DMS53 treated with DMSO at 0.1 percent for 48 hours (cell line): ENCODE measurements at regions not wholly inside any gene's neighbourhood (a gene's known extent, or its start where the extent isn't known, plus 50 kb on each side); places are given as distances from the start of the nearest gene placed in this dataset.

Experiments
- DNase-seq: peaks from one replicate; lab custom pipeline; 2025; ENCODE audit not compliant: unreplicated experiment; lab: John Stamatoyannopoulos, UW

- DNase-seq: no peak
These were observed 275.4 kb upstream of the LRRC3B start for GRCh38 chr3:26347150-26347549.

DNA sequence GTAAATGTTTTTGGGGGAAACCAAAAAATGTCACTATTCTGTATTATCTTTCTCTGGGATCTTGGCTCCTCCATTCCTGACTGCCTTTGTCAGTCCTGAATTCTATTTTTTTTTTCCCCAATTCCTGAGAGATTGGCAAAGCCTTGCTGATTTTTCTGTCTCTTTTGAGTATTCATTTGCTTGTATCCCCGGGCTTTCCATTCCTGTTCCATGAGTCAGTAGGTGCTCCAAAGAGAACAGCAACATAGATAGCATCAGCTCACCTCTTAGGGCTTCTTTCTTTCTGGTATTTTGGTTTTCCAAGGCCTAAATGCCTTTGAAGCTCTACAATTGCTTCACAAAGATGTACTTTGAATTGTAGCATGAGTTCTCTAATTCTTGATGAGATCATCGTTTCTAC, 271.7 kb upstream of the LRRC3B start:
- DNase-seq: no peak

DNA sequence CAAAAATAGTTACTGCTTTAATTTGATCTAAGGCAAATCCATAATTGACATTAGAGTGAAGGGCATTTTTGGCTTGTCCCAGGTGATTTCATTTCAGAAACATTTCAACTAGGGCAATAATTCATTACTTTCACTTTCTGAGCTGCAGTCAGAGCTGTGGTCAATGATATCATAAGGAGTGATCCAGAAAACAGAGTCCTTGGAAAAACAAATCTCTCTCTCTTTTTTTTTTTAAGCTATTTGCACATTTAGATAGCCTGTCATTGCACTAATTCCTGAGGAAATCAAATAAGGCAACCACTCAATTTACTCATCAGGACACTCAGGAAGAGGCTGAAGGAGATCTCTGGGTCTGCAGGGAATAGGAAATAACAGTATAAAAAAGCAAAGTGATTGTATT, 269.5 kb upstream of the LRRC3B start:
- DNase-seq: no peak

- DNase-seq: no peak
These were observed 264.2 kb upstream of the LRRC3B start for GRCh38 chr3:26358405-26358804.

DNA sequence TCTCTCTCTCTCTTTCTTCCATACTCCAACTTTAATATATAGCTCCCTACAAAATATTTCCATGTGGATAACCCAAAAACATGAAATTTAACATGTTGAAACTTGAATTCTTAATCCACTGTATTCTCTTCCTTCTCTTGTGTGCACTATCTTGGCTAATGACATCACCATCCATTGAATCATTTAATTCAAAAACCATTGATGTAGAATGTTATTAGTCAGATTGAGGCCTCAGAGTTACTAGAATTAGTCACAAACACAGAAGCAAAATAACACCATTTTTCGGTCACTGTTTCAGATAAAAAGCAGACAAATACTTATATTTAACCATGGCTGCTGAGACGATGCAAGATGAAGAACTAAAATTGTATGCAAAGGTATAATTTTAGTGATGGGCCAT, 256.9 kb upstream of the LRRC3B start:
- DNase-seq: no peak

DNA sequence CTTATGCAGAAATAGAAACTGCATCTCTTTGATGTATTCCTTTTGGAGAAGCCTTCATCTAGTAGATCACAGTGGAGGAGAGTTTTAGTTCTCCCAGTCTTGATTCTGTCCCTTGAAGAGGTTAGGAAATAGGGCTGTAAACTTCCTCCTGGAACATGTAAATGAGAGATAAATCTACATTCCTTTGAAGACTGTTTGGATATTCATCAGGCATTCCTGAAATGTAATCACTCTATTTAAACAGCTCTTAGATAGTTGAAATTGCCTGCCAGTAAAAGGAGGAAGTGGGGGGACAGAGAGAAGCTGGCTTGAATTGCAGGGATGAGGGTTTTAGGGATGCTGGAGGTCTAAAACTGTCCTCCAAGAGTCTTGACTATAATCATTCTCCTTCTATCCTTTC, 254.3 kb upstream of the LRRC3B start:
- no peak for DNase-seq

DNA sequence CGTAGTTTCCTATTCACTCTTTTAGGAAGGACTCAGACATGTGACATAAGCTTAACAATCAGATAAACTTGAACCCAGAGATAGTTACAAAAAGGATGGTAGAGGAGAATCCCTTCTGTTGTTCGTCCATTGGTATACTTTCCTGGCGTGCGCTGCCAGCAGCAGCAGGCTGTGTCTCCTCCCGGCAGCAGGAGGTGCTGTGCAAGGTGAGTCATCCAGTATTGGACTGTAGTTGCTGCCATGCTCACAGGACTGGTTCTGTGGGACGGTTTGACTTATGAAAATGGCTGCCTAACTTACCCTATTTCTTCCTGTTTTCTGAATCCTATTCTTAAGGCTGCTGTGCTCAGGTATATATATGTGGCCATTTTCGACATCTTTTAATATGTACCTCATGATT, 253.4 kb upstream of the LRRC3B start:
- DNase-seq: no peak

DNA sequence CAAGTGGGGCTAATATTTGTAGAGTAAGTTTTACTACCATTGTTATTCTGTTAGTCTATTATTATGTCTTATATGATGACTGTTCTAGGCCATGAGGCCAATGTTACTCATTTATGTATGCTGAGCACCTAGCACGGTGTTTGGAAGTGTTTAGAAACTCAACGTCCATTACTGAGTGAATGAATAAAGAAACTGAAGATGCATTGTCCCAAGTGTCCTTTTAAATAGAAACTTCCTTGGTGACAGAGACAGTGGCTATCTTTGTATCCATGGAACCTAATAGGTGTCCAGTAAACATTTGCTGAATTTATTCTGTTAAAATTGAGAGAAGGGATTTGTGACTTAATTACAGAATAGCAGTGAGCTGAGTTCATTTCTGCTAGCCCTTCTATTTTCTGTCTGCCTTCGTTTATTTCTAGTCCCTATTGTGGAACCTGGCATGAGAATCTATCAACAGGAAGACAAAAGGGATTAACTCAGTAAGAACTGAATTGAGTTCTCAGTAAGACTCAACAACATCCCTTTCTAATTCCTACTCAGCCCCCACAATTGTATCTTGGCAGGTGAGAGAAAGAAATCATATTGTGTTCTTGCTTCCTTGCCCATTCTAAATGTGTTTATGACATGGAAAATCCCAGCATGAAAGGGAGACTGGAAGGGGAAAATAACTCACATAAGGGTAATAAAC, 246.6 kb upstream of the LRRC3B start:
- DNase-seq: no peak

DNA sequence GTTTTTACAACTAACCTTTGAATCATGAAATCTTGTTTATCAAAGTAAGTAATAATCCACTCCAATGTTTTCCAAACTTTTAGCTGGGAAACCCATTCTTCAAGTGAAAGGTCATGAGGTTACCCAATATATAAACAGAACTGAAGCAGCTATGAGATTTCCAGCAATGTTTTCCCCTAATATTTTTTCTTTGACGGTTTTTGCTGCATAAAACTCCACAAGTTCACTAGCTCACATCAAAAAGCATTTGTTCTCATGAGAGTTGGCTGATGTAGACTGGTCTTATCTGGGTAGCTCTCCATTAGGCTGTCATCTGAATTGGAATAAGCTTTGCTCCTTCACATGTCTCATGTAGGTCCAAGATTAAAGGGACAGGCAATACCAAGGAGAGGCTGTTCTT, 241.2 kb upstream of the LRRC3B start:
- no peak for DNase-seq

- DNase-seq: no peak
These were observed 215.9 kb upstream of the LRRC3B start for GRCh38 chr3:26406636-26407035.

GRCh38 chr3:26418553-26418952, 204.0 kb upstream of the LRRC3B start:
- no peak for DNase-seq

DNA sequence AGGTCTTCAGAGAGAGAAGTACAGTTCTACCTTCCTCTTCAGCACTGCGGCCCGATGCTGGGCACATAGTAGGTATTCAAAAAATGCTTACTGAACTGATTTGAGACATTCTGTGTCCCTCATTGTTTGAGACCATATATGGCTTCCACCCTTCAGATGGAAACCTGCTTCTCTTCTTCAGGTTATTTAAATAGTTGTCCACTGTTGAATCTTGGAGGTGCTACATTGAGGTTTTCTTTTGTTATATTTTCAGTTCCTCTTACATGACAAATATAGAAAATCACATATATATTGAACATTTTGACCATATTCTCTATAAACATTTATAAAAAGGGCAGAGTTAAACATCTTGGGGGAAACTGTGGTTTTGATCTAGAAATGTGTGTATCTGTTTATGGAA, 200.2 kb upstream of the LRRC3B start:
- DNase-seq: no peak

- no peak for DNase-seq
These were observed 197.5 kb upstream of the LRRC3B start for GRCh38 chr3:26425076-26425475.

DNA sequence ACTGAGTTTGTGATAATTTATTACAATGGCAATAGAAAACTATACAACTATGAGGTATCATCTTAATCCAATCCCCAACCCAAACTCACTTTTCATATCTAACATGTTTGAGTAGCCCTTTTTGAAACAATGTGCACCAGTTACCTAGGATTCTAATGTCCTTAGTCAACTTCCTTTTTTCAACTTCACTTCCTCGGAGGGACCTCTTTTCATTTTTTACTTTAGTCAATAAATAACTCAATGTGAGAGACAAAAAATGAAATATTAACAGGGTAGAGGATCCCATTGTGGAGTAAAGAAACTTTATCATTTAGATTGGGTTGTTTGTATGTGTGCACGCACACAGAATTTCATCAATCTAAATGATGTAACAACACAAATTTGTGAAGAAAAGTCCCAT, 193.6 kb upstream of the LRRC3B start:
- DNase-seq: no peak

- DNase-seq: no peak
These were observed 184.9 kb upstream of the LRRC3B start for GRCh38 chr3:26437678-26438077.

GRCh38 chr3:26438325-26438940, 184.1 kb upstream of the LRRC3B start:
- DNase-seq: no peak

GRCh38 chr3:26438981-26439884, 183.3 kb upstream of the LRRC3B start:
- DNase-seq: no peak

DNA sequence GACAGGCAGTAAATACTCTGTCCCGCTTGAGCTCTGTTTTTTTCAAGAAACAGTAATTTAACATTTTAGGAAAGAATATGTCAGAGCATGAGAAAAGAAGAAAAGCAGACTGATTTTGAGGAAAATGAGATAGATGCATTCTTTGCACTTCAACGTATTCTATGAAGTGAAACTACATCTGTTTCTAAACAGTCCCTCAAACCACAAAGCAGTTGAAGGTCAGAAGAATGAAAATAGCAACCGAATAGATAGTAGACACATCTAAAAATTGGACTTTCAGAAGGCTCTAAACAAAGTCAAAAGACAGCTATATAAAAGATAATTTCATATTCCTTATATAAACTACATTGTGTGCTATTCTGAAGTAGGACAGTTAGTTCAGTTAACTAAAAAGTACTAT, 172.6 kb upstream of the LRRC3B start:
- no peak for DNase-seq

DNA sequence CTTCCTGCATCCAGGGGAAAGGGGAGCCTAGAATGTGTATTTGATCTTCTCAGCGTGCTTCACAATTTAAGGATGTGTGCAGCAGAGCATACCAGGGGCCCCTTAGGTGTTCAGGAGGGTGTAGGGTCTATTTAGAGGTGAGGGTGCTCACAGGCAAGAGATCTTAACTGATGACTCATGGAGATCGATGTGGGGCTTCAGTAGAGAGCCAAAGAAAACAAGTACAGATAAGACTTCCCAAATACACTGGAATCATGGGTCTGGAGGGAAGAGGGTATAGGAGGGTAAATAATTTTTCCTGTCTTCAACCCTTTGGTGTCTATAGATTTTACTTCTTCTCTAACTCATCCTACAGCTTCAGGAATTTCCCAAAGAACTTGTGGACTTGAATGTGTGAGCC, 170.2 kb upstream of the LRRC3B start:
- DNase-seq: no peak

DNA sequence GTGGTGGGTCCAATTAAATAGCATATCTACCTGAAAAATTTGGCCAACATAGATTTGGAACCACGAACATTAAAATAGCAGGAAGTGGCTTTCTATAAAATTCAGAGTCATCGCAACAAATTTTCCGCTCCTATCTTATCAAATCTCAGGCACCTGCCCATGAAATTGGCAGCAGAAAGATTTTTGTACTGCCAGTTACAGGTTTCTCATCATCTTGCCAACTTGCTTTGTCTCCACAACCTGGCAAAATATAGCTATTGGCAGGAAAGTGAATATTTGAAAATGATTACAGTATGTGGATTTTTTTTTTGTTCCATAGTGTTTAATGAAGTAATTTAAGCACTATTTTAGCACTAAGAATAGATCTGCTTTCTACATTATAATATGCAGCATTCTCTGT, 161.6 kb upstream of the LRRC3B start:
- no peak for DNase-seq

- no peak for DNase-seq
These were observed 150.2 kb upstream of the LRRC3B start for GRCh38 chr3:26472345-26472744.

- DNase-seq: no peak
These were observed 147.9 kb upstream of the LRRC3B start for GRCh38 chr3:26474706-26475105.
